ENCODE measurements at regions not wholly inside any gene's neighbourhood (a gene's known extent, or its start where the extent isn't known, plus 50 kb on each side); places are given as distances from the start of the nearest gene placed in this dataset.

DNA sequence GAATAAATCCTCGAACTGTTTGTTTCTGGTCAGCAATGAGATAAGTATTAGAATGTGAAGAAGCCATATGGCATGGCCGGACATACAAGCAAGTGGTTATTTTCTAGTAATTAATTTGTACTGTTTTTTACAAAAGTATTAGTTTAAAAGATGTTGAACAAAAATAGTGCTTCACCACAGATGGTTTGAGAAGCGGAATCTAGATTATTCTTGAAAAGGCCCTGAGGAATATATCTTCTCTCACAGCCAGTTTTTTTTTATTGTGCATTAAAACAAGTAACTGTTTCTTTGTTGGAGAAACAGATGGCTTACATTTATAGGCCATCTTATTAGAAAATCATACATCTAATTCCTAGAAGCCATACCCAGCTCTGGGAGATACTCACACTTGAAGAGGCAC is 153.3 kb downstream of the TMEM26 start:
- DNase-seq: no peak
- no peaks in the 10 kb centered on the region for H3K36me3 ChIP-seq (replicated peaks; ENCODE audit: control insufficient read depth, insufficient read depth, low read length)

DNA sequence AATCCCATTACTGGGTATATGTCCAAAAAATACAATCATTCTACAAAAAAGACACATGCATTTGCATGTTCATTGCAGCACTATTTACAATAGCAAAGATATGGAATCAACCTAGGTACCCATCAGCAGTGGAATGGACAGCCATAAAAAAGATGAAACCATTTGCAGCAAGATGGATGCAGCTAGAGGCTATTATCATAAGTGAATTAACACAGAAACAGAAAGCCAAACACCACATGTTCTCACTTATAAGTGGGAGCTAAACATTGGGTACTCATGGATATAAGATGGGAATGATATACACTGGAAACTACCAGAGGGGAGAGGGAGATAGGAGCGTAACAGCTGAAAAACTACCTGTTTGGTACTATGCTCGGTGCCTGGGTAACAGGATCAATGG is 154.0 kb downstream of the TMEM26 start:
- H3K4me3 ChIP-seq (ENCODE audit: insufficient read depth, low read depth, low read length): no peak overlapping the region

More for the DNA sequence above, 153.3 kb downstream of the TMEM26 start:
- Histone ChIP-seq H3K4me3 (ENCODE audit: insufficient read depth, low read depth, low read length) (no peak overlapping the region), H3K27me3 (ENCODE audit: control insufficient read depth, insufficient read depth, low read length) (no peaks in the 10 kb centered on the region)

GRCh38 chr10:61298194-61298593 is 155.0 kb downstream of the TMEM26 start:
- no peak for DNase-seq
- H3K27me3 ChIP-seq (ENCODE audit: control insufficient read depth, insufficient read depth, low read length): no peaks in the 10 kb centered on the region
- no peak overlapping the region for H3K4me3 ChIP-seq (ENCODE audit: insufficient read depth, low read depth, low read length)
- H3K36me3 ChIP-seq (replicated peaks; ENCODE audit: control insufficient read depth, insufficient read depth, low read length): no peaks in the 10 kb centered on the region

More for the DNA sequence above, 154.0 kb downstream of the TMEM26 start:
- Histone ChIP-seq H3K36me3 (replicated peaks; ENCODE audit: control insufficient read depth, insufficient read depth, low read length) (no peaks in the 10 kb centered on the region), H3K27me3 (ENCODE audit: control insufficient read depth, insufficient read depth, low read length) (no peaks in the 10 kb centered on the region)
- DNase-seq: no peak

- no peaks in the 10 kb centered on the region for H3K27me3 ChIP-seq (ENCODE audit: control insufficient read depth, insufficient read depth, low read length)
- no peaks in the 10 kb centered on the region for H3K36me3 ChIP-seq (replicated peaks; ENCODE audit: control insufficient read depth, insufficient read depth, low read length)
- no peak for DNase-seq
- no peak overlapping the region for H3K4me3 ChIP-seq (ENCODE audit: insufficient read depth, low read depth, low read length)
Measured at GRCh38 chr10:61296161-61296560, 157.0 kb downstream of the TMEM26 start.

DNA sequence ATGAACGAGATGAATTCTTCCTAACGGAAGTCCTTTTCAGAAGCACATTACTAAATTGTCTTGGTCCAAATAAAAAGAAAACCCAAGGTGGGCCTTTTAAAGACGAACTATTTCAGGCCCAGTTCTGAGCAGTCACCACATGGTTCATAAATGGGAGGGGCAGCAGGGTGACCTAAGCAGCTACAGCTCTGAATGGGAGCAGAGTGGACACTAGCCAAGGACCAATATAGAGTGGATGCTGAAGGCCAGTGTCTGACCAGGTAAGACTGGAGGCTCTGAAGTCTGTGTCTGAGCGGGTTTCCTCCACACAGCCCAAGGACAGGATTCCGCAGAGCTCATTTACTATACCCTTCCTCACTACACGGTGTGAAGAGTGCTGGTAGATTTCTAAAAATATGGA is 159.1 kb downstream of the TMEM26 start:
- Histone ChIP-seq H3K36me3 (replicated peaks; ENCODE audit: control insufficient read depth, insufficient read depth, low read length) (no peaks in the 10 kb centered on the region), H3K27me3 (ENCODE audit: control insufficient read depth, insufficient read depth, low read length) (no peaks in the 10 kb centered on the region), H3K4me3 (ENCODE audit: insufficient read depth, low read depth, low read length) (no peak overlapping the region)
- DNase-seq: no peak

GRCh38 chr10:61289813-61290212 is 163.4 kb downstream of the TMEM26 start:
- Histone ChIP-seq H3K36me3 (replicated peaks; ENCODE audit: control insufficient read depth, insufficient read depth, low read length) (no peaks in the 10 kb centered on the region), H3K27me3 (ENCODE audit: control insufficient read depth, insufficient read depth, low read length) (no peaks in the 10 kb centered on the region), H3K4me3 (ENCODE audit: insufficient read depth, low read depth, low read length) (no peak overlapping the region)
- no peak for DNase-seq

- Histone ChIP-seq H3K36me3 (replicated peaks; ENCODE audit: control insufficient read depth, insufficient read depth, low read length) (no peaks in the 10 kb centered on the region), H3K27me3 (ENCODE audit: control insufficient read depth, insufficient read depth, low read length) (no peaks in the 10 kb centered on the region), H3K4me3 (ENCODE audit: insufficient read depth, low read depth, low read length) (no peak overlapping the region)
- DNase-seq: no peak
Measured at GRCh38 chr10:61286686-61287085, 166.5 kb downstream of the TMEM26 start.

GRCh38 chr10:61285749-61286148 is 167.4 kb downstream of the TMEM26 start:
- no peaks in the 10 kb centered on the region for H3K36me3 ChIP-seq (replicated peaks; ENCODE audit: control insufficient read depth, insufficient read depth, low read length)
- no peak for DNase-seq
- no peak overlapping the region for H3K4me3 ChIP-seq (ENCODE audit: insufficient read depth, low read depth, low read length)
- H3K27me3 ChIP-seq (ENCODE audit: control insufficient read depth, insufficient read depth, low read length): no peaks in the 10 kb centered on the region

- Histone ChIP-seq H3K4me3 (ENCODE audit: insufficient read depth, low read depth, low read length) (no peak overlapping the region), H3K27me3 (ENCODE audit: control insufficient read depth, insufficient read depth, low read length) (no peaks in the 10 kb centered on the region), H3K36me3 (replicated peaks; ENCODE audit: control insufficient read depth, insufficient read depth, low read length) (no peaks in the 10 kb centered on the region)
- no peak for DNase-seq
Measured at GRCh38 chr10:61284222-61284890, 168.8 kb downstream of the TMEM26 start.

DNA sequence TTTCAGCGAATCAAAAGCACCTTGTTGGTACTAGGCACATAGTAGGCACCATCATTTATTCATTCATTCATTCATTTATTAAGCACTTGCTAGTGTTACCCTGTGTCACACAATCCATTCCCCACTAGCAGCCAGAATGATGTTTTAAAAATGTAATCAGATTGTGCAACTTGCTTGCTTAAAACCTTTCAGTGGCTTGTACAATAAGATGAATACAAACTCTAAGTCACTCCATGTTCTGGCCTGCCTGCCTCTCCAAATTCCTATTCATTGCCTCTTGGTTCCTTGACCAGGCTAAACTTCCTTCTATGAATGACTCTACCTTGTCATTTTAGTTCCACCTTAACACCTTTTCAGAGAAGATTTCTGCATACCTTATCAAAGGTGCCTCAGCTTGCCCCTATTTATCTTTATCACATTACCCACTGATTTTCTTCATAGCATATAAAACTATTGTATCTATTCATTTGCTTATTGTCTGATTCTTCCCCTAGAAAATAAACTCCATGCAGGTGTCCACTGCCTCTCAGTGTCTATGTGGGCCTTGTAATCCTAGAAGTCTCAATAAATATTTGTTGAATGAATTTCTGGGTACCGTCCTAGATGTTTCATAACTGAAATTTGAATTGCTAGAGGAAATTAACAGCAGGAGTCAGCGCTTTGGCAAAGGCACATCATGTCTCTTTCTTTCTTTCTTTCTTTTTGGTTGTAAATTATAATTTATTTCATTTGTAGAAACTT is 169.5 kb downstream of the TMEM26 start:
- no peak for DNase-seq
- H3K27me3 ChIP-seq (ENCODE audit: control insufficient read depth, insufficient read depth, low read length): no peaks in the 10 kb centered on the region
- H3K4me3 ChIP-seq (ENCODE audit: insufficient read depth, low read depth, low read length): no peak overlapping the region
- H3K36me3 ChIP-seq (replicated peaks; ENCODE audit: control insufficient read depth, insufficient read depth, low read length): no peaks in the 10 kb centered on the region

DNA sequence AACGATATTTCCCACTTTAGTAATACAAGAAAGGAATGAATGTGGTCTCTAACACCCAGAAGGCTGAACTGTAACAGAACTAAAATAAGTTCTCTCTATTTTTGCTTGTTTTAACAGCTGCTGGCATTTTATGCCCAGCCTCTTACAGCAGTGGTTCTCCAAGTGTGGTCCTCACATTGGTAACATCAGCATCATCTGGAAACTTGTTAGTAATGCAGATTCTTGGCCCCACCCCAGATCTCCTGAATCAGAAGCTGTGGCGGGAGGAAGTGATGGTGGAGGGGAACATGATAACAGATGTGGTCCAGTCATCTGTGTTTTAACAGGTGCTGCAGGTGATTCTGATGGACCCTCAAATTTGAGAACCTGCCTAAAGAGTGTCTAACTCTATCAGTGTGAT is 170.1 kb downstream of the TMEM26 start:
- DNase-seq: no peak
- H3K36me3 ChIP-seq (replicated peaks; ENCODE audit: control insufficient read depth, insufficient read depth, low read length): no peaks in the 10 kb centered on the region
- H3K27me3 ChIP-seq (ENCODE audit: control insufficient read depth, insufficient read depth, low read length): no peaks in the 10 kb centered on the region
- no peak overlapping the region for H3K4me3 ChIP-seq (ENCODE audit: insufficient read depth, low read depth, low read length)

DNA sequence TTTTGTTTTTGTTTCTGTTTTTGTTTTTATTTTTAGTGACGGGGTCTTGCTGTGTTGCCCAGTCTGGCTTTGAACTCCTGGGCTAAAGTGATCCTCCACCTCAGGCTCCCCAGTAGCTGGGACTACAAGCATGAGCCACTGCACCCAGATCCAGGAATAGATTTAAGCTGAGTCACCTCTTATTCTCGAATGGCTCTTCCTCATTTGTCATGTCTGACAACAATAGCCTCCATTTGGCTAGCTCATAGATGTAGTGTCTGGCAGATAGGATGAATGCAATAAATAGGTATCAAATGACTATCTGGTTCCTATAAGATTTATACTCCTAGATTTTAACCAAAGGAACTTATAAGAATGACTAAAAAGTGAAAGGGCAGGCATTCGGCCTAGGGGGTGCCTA is 172.9 kb downstream of the TMEM26 start:
- DNase-seq: no peak
- Histone ChIP-seq H3K27me3 (ENCODE audit: control insufficient read depth, insufficient read depth, low read length) (no peaks in the 10 kb centered on the region), H3K36me3 (replicated peaks; ENCODE audit: control insufficient read depth, insufficient read depth, low read length) (no peaks in the 10 kb centered on the region), H3K4me3 (ENCODE audit: insufficient read depth, low read depth, low read length) (no peak overlapping the region)

- no peak for DNase-seq
- H3K36me3 ChIP-seq (replicated peaks; ENCODE audit: control insufficient read depth, insufficient read depth, low read length): no peaks in the 10 kb centered on the region
- H3K27me3 ChIP-seq (ENCODE audit: control insufficient read depth, insufficient read depth, low read length): no peaks in the 10 kb centered on the region
- H3K4me3 ChIP-seq (ENCODE audit: insufficient read depth, low read depth, low read length): no peak overlapping the region
Measured at GRCh38 chr10:61279400-61279799, 173.8 kb downstream of the TMEM26 start.

DNA sequence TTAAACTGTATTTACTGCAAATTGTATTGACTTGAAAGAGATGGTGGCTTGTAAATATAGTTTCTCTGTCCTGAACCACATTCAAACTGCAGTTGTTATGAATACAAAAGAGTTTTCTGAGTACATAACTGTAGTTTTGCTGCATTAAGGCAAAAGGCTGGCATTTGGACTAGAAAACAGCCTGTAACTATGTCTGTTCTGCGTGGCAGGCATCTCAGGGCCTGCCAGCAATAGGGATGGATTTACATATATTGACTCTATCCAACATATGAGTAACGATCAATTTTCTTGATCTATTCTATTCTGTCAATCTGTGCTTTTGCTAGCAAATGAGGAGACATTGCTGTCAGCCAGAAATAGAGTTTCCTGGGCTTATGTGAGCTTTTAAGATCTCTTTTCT is 174.6 kb downstream of the TMEM26 start:
- DNase-seq: no peak
- Histone ChIP-seq H3K36me3 (replicated peaks; ENCODE audit: control insufficient read depth, insufficient read depth, low read length) (no peaks in the 10 kb centered on the region), H3K27me3 (ENCODE audit: control insufficient read depth, insufficient read depth, low read length) (no peaks in the 10 kb centered on the region), H3K4me3 (ENCODE audit: insufficient read depth, low read depth, low read length) (no peak overlapping the region)

DNA sequence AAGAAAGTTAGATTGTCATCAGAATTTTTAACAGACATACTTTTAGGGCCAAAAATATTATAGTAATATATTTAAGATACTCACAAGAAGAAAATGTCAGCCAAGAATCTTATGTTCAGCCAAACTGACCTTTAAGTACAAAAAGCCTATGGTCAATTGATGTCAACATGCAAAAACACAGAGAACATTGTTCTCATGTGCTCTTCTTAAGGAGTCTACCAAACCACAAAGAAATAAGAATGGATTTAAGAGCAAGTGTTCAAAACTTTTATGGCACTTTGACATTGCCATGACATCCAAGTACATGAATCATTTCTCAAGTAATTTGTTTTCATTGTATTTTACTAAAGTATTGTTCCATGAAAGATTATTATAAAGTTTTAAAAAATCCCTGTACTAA is 180.4 kb downstream of the TMEM26 start:
- no peaks in the 10 kb centered on the region for H3K36me3 ChIP-seq (replicated peaks; ENCODE audit: control insufficient read depth, insufficient read depth, low read length)
- no peaks in the 10 kb centered on the region for H3K27me3 ChIP-seq (ENCODE audit: control insufficient read depth, insufficient read depth, low read length)
- DNase-seq: no peak
- no peak overlapping the region for H3K4me3 ChIP-seq (ENCODE audit: insufficient read depth, low read depth, low read length)

Measured in H7 (cell line).